Right ventricle myocardium superior (tissue), 1 donor: ENCODE measurements at regions not wholly inside any gene's neighbourhood (a gene's known extent, or its start where the extent isn't known, plus 50 kb on each side); places are given as distances from the start of the nearest gene placed in this dataset.
"Not testable (repeated sequence)": the region's sequence is repeated elsewhere in the genome, so short reads cannot be mapped to it uniquely, and the experiment has no call there.

Experiments used
- ATAC-seq: fragments of 200-7000 bp; cut with Tn5 transposase; one replicate; pipeline ENCODE4 v1.9.1; 2020; ENCODE audit warnings: mild to moderate bottlenecking; ENCODE audit not compliant: poor library complexity
- DNase-seq: peaks from one replicate; pipeline ENCODE4 v3.0.0-alpha.2; 2020
- intact Hi-C: fragments of 100-400 bp; cut with DNase I; formaldehyde crosslinking; loops from one replicate; pipeline ENCODE4 v1.11.2; 2022
- donor health status: DM: no; HTN: yes; CAD: no; lungs with severe emphysema.

- DNase-seq, result no peak
- ATAC-seq, result no peak
- intact Hi-C loops, result no loop called here
These were observed 184.1 kb upstream of the RPH3A start for GRCh38 chr12:112607427-112607826.

- intact Hi-C loops, result no loop called here
- no peak for ATAC-seq
- DNase-seq, result no peak
These were observed 179.6 kb upstream of the RPH3A start for GRCh38 chr12:112611908-112612307.

GRCh38 chr12:112615196-112615595 lies 176.4 kb upstream of the RPH3A start:
- ATAC-seq, result no peak
- intact Hi-C loops, result no loop called here

GRCh38 chr12:112616469-112617152 lies 174.9 kb upstream of the RPH3A start:
- ATAC-seq (no peak), DNase-seq (no peak)

More at GRCh38 chr12:112615196-112615595, 176.4 kb upstream of the RPH3A start:
- DNase-seq, result no peak

GRCh38 chr12:112617153-112617505 lies 174.4 kb upstream of the RPH3A start:
- DNase-seq (no peak), ATAC-seq (no peak)
- intact Hi-C loops, result no loop called here

More at GRCh38 chr12:112616469-112617152, 174.9 kb upstream of the RPH3A start:
- intact Hi-C loops, result no loop called here

GRCh38 chr12:112627851-112628250 lies 163.7 kb upstream of the RPH3A start:
- intact Hi-C loops, result no loop called here
- ATAC-seq (no peak), DNase-seq (no peak)

- ATAC-seq, intact Hi-C loops, DNase-seq: not testable (repeated sequence)
These were observed 159.6 kb upstream of the RPH3A start for GRCh38 chr12:112631974-112632373.

GRCh38 chr12:112635036-112635435 lies 156.5 kb upstream of the RPH3A start:
- intact Hi-C loops, result no loop called here
- DNase-seq (no peak), ATAC-seq (no peak)

- ATAC-seq (no peak), DNase-seq (no peak)
- intact Hi-C loops, result no loop called here
These were observed 153.1 kb upstream of the RPH3A start for GRCh38 chr12:112638420-112638819.

GRCh38 chr12:112645586-112645985 lies 146.0 kb upstream of the RPH3A start:
- intact Hi-C loops, result no loop called here
- ATAC-seq (no peak), DNase-seq (no peak)

GRCh38 chr12:112656141-112656540 lies 135.4 kb upstream of the RPH3A start:
- ATAC-seq, result no peak
- DNase-seq, result no peak
- intact Hi-C loops, result no loop called here

- DNase-seq (no peak), ATAC-seq (no peak)
- intact Hi-C loops, result no loop called here
These were observed 127.0 kb upstream of the RPH3A start for GRCh38 chr12:112664569-112664968.

- intact Hi-C loops, result no loop called here
- no peak for ATAC-seq
- no peak for DNase-seq
These were observed 125.6 kb upstream of the RPH3A start for GRCh38 chr12:112665958-112666357.

GRCh38 chr12:112671564-112671963 lies 120.0 kb upstream of the RPH3A start:
- ATAC-seq, result no peak
- no peak for DNase-seq
- intact Hi-C loops, result no loop called here

- intact Hi-C loops, result no loop called here
- ATAC-seq (no peak), DNase-seq (no peak)
These were observed 117.0 kb upstream of the RPH3A start for GRCh38 chr12:112674539-112674938.

- intact Hi-C loops, result no loop called here
- DNase-seq (no peak), ATAC-seq (no peak)
These were observed 115.0 kb upstream of the RPH3A start for GRCh38 chr12:112676507-112676906.

- DNase-seq, result no peak
- no peak for ATAC-seq
- intact Hi-C loops, result no loop called here
These were observed 114.3 kb upstream of the RPH3A start for GRCh38 chr12:112677050-112677765.

GRCh38 chr12:112680993-112681392 lies 110.6 kb upstream of the RPH3A start:
- intact Hi-C loops, result no loop called here
- DNase-seq, result no peak
- ATAC-seq, result no peak

- intact Hi-C loops, result no loop called here
- no peak for ATAC-seq
- no peak for DNase-seq
These were observed 109.0 kb upstream of the RPH3A start for GRCh38 chr12:112682586-112682985.

- DNase-seq (no peak), ATAC-seq (no peak)
- intact Hi-C loops, result no loop called here
These were observed 106.8 kb upstream of the RPH3A start for GRCh38 chr12:112684742-112685141.
